HG02970 (cell line): ENCODE measurements at regions not wholly inside any gene's neighbourhood (a gene's known extent, or its start where the extent isn't known, plus 50 kb on each side); places are given as distances from the start of the nearest gene placed in this dataset.
A peak's percentile ranks its signal among the peaks of the same experiment; 100 is the strongest.

Experiments
- ATAC-seq: cut with Tn5 transposase; IDR thresholded peaks from one replicate; pipeline ENCODE4 v1.9.1; 2021; ENCODE audit warnings: mild to moderate bottlenecking, moderate library complexity, moderate number of reproducible peaks; ENCODE audit not compliant: unreplicated experiment, low FRiP score

DNA sequence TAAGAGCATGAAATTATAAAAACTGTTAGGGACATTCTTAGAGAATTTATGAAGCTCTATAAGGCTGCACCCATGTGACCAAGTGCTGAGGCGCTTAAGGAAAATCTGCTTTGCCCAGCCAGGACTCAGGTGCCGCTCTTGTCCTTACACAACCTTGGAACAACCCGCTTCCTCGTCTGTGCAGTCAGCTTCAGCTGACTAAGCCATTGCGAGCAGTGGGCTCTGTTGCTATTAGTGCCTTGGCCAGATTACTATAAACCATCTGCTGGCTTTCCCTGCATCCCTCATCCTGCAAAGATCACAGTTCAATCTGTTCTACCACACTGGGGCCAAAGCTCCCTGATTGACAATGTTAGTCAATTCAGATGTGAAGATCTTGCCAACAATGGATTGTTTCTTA is 89.1 kb upstream of the E2F3 start:
- no peak for ATAC-seq

DNA sequence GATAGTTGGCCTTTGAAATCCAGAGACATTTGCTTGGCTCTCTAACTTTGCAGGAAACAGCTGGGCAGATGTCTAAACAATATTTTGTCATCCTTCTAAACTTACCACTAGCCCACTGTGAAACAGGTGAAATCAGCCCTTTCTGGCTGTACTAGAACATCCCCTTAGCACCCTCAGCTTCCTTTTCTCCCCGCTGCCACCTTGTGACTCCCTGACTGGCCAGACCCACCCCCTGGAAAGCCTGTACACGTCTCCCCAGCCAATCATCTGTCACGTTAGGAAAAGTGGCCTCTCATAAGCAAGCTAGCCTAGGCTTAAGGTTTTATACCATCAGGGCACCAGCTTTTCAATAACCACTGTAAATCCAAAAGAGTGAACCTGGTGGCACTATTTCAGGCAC is 88.6 kb upstream of the E2F3 start:
- ATAC-seq = no peak

DNA sequence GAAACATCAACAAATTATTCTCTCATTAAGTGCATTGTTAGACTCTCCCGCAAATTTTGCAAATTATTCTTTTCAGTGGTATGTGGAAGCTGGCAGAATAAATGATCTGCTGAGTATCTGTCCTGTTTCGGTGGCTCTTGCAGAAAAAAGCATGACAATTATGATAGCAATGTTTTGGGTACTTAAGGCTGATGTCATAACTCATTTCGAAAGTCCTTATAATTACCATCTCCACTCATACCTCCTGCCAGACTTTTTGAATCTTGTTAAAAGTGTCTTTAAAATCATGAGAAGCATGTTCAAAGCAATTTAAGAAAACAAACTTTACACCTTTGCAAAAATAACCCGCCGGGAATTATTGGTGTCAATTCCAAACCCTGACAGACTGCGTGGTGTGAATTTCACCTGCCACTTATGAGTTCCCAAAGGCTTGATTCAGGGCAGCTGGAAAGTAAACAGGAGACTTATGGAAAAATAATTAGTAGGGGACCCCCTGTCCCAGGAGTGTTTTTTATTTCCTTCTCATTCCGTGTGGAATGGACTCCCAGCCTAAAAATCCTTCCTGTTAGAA is 87.6 kb upstream of the E2F3 start:
- no peak for ATAC-seq

DNA sequence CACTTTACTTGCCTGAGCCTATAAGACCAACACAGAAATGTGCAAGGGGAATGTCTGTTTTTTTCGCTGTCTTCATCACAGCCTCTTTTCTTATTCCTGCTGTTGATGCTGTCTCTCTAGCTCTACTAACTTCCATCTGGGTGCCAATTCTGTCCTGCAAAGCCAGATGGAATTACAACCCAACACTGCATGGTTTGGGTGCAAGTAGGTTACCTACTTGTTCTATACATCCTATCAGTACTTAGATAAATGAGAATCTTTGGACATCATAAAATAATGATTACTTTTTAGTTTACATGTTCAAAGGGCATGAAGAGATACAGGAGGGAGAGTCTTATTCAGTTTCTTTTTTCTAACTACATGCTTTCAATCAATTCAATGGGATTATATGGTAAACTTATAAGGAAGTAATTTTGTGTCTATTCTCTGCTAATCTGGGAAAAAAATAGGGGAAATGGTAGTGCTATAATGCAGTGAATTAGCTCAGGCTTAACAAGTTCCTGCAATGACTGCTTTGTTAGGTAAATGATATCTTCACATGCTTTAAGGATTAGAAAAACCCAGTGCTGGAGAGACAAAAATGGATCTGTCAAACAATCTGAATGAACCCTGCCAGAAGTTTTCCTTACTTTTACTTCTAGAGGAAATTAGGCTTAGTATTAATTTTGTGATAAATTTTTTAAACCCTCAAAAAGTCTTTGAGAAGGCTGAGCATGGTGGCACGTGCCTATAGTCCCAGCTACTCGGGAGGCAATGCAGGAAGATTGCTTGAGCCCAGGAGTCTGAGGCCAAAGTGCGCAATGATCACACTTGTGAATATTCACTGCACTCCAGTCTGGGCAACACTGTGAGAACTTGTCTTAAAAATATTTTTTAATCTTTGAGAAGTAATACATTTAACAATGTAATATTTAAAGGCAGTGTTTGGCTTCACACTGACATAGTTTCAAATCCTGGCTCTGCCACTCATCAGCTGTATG is 86.5 kb upstream of the E2F3 start:
- no peak for ATAC-seq

DNA sequence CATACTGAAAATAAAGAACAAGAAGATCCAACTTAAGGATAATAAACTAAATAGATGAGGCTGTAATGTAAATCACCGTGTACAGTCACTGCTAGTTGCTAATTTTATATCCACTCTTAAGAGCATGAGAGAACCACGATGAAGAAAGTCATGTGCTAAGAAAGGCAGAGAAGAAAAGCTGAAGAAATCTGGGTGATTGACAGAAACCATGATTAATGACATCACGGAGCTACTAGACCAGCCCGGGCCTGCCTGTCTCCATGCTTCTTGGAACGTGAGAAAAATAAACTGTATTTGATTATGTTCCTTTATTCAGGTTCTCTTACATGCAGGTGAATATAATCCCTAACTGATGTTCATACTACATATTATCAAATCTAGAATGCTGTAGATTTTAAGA is 84.2 kb upstream of the E2F3 start:
- ATAC-seq = no peak

DNA sequence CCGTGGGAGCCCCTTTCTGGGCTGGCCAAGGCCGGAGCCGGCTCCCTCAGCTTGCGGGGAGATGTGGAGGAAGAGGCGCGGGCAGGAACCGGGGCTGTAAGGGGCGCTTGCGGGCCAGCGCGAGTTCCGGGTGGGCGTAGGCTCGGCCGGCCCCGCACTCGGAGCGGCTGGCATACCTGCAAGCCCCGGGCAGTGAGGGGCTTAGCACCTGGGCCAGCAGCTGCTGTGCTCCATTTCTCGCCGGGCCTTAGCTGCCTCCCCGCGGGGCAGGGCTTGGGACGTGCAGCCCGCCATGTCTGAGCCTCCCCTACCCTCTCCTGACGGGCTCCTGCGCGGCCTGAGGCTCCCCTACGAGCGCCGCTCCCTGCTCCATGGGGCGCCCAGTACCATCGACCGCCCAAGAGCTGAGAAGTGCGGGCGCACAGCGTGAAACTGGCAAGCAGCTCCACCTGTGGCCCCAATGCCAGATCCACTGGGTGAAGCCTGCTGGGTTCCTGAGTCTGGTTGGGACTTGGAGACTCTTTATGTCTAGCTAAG is 82.8 kb upstream of the E2F3 start:
- no peak for ATAC-seq

DNA sequence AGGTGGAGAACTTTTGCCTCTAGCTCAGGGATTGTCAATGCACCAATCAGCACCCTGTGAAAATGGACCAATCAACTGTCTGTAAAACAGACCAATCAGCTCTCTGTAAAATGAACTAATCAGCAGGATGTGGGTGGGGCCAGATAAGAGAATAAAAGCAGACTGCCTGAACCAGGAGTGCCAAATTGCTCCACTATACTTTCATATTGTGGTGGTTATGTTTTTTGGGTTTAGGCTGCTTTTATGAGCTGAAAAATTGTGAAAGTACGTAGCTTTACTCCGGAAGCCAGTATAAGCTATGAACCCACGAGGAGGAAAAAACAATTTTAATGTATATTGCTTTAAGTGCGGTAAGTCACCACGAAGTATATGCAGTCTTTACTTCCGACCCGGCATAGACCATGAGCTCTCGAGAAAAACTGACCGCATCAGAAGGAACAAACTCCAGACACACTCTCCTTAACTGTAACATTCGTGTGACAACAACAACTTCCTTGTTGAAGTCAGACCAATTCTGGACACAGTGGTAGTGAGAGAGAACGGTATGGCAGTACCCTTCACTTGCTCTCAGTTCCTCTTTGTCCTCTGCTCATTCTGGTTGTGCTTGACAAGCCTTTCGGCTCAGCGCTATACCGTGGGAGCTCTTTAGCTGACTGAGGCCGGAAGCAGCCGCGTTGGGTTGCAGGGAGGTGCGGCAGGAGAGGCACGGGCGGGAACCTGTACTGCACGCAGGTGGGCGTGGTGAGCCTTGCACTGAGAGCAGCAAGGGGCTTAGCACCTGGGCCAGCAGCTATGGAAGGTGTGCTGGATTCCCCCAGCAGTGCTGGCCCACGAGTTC is 81.9 kb upstream of the E2F3 start:
- peak; percentile 99 for ATAC-seq

DNA sequence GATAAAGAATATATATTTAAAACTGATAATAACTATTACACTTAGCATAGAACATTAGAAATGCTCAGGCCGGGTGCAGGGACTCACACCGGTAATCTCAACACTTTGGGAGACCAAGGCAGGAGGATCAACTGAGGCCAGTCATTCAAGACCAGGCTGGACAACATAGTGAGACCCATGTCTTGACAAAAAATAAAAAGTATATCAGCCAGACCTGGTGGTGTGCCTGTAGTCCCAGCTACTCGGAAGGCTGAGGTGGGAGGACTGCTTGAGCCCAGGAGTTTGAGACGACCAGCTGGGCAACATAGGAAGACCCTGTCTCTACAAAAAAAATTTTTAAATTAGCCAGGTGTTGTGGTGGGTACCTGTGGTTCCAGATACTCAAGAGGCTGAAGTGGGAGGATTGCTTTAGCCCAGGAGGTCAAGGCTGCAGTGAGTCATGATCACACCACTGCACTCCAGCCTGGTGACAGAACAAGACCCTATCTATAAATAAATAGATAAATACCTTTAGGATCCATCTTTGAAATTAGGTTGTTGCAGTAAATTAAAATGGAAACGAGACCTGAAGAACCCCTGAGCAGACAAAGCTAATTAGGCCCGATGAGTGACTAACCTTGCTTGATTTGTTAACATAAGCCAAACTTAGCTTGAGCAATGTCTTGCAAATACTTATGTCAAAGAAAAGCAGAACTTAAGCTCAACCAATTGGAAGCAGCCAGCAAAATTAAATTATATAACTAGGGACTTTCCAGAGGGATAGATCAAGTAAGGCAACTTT is 75.8 kb upstream of the E2F3 start:
- ATAC-seq = no peak

DNA sequence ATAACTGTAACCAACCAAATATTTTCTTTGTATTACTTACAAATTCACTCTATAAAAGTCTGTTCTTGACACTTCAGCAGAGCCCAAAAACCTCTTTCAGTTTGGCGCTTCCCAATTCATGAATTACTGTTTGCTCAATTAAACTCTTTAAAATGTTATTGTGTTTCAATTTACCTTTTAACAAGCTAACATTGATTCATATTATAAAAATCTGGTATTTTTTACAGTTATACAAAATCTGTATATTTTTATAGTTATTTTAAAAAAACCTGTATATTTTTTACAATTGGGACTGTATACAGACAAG is 75.3 kb upstream of the E2F3 start:
- no peak for ATAC-seq

DNA sequence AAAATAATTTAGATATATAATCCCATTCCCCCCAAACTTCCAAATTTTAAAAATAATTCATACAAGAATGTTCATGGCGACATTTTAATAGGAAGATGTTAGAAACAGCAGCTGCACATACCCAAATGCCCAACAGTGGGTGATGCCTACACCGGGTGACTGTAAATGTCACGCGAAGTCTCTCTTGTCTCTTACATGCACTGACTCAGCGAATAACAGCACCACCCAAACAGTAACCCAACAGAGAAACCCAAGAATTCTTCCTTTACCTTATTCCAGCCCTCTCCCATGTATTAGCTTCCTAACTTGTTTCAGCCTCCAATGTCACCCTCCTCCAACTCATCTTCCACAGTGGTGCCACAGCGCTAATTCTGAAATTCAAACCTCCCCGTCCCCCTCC is 74.5 kb upstream of the E2F3 start:
- ATAC-seq = no peak

DNA sequence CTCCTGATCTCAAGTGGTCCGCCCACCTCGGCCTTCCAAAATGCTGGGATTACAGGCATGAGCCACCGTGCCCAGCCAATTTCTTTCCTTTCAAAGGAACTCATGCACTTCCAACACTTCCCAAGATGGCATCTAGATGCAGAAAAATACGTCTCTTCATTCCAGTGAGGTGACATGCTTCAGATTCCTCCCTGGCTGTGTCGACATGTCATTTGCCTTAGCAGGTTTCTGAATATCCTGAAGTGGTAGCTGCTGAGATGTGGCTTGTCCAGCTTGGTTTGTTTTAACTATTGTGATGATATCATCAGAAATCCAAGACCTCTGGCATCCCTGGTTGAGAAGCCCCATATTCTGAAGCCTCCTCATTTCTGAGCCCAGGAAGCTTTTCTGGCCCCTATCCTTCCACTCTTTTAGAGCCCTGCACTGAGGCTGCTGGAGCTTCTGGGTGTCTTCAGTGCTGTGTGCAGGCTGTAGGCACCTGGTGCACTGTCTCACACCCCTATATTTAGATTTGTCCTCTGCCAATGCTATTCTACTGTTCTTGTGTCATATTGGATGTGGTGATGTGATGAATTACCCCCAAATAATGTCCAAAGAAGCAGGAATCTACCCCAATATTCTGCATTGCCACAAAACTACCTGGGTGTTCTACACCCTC is 73.3 kb upstream of the E2F3 start:
- ATAC-seq = no peak

DNA sequence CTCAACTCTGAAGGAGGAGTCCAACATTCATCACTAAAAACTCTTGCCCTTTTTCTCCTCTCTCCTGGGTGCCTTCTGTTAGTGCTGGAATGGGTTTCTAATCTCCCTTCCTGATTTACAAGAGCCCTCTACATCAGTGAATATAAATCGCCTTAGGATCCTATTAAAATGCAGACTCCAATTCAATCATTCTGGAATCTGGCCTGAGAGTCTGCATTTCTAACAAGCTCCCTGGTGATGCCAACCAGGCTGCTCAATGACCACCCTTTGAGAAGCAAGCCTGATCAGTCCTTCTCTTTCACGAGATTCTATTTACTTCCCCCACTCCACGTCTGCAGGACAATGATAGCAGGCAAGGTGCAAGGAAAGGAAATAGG is 72.8 kb upstream of the E2F3 start:
- ATAC-seq = no peak

DNA sequence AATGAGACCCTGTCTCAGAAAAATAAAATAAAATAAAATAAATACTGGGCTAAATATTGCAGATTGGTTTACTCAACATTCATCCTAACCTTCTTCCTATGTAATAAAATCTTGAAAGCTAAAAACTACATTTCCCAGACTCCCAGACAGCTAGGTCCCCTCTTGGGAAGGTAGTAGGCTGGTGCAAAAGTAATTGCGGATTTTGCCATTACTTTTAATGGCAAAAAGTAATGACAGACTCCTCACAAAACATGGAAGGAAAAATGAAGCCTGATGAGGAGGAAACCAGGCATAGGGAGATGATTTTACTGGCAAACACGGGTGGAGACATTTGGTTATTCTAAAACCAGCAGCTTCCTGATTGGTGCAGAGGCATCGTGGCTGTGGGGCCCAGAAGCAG is 70.6 kb upstream of the E2F3 start:
- ATAC-seq = no peak

DNA sequence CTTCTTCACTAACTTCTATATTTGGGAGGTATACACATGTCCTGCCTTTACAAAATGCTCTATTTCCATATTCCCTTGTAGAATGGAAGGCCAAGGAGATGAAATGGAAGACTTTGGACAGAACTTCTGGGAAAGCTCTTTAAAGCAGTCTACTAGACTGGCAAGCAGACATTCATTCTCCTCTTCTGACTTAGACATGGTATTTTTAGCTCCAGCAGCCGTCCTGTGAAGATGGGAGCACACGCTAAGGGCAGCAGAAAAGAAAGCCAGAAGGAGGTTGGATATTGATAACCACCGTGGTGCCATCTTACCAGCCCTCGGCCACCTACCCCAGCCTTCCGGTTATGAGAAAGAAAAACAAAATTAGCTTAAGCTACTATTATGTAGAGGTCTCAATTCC is 70.1 kb upstream of the E2F3 start:
- ATAC-seq = no peak

DNA sequence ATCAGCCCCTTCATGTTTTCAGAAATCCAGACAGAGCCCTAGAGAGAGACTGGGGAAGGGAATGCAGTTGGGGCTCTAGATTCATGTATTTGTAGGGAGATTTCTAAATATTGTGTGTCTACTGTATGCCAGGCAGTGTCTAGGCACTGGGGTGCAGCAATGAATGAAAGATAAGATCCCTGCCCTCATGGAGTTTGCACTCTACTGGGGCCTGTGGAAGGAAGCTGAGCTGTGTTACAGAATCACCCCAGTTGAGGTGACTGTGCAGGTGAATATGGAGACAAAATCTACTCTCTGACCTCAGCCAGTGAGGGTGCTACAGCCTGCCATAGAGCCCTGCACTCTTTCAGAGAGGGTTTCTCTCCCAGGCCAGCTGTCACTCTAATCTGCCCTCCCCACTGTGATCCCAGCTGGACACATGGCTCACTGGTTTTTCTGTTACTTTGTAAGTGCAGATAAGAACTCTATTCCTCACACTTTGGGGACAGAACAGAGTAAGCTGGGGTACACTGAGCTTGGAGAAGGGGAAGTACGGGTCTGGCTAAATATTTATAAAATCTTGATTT is 69.2 kb upstream of the E2F3 start:
- ATAC-seq = no peak

DNA sequence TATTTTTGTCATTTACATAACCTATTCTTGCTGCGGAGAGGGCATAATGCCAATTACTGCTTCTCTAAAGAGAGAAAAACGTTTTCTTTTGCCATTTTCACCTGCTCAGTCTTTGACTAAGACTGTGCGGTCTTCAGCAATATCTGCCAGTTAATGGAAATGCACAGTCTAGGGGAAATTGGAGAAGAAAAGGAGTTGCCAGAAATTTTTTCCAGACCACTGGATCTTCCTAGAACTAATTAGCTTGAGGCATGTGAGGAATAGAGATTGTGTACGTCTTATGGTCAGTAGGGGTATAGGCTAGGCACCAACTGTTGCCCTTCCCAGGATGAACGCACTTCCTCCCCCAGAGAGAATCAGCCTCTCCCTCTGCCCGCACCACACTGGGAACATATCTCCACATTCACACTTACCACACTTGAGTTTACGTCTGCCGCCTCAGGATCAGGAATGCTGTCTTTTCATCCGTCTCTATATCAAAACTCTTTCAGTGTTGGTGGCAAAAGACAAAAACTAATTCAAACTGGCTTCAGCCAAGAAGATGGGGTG is 67.9 kb upstream of the E2F3 start:
- no peak for ATAC-seq

DNA sequence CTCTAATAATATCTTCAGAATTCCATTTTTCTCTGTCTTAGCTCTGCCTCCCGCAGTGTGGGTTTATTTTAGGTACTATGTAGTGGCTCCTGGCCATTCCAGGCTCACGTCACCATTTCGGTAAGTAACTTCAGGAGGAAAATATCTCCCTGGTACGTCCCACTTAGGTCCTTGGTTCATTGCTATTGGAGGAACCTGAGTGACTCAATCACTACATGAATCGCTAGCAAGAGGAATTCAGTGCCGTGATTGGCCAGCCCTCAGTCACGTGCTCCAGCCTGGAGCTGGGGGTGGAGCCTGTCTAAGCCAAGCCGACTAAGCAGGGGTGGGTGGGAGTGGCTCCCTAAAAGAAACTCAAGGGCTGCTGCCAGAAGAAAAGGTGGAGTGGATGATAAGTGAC is 67.3 kb upstream of the E2F3 start:
- no peak for ATAC-seq

DNA sequence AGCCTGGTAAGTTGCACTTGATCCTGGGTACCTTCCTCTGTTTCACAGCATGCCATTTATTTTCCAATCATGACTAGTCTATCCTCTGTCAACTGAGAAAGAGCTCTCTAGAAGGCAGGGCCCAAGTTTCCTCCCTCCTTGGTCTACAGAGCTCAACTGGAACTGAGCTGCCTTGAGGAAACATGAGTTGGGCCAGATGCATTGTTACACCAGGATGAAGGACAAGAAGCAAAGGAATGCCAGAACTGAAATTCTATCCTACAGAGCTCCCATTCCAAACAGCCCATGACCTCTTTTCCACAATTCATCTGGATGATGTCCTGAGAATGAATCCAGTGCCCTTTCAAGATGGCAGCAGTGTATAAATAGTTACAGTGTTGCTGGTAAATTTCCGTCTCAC is 66.7 kb upstream of the E2F3 start:
- ATAC-seq = no peak

DNA sequence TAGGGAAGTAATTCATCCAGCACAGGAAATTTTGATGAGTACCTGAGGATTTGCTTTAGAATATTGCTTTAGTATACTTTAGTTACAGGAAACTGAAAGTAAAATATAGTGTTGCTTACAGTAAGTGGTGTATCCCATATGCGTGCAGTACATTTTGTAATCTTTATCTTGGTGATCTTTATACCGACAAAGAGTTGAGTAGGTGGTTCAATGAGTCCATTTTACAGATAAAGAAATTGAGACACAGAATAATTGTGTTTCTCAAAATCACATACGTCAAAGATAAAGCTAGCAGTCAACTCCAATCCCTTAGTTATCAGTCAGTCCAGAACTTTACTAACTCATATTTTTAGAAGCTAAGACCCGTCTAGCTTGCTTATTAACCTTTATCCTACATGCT is 65.8 kb upstream of the E2F3 start:
- ATAC-seq = no peak
